Stimulated activated CD8-positive, alpha-beta memory T cell treated with anti-CD3 and anti-CD28 coated beads, Interleukin-12 subunit alpha, Interleukin-12 subunit beta, amount 100 ng/mL, for 24 hours (primary cell): ENCODE measurements at regions not wholly inside any gene's neighbourhood (a gene's known extent, or its start where the extent isn't known, plus 50 kb on each side); places are given as distances from the start of the nearest gene placed in this dataset.
"Not testable (repeated sequence)": the region's sequence is repeated elsewhere in the genome, so short reads cannot be mapped to it uniquely, and the experiment has no call there.

Source experiments
- DNase-seq: peaks from one replicate; pipeline ENCODE4 v3.0.0-alpha.2; 2020; ENCODE audit errors: extremely low read depth

DNA sequence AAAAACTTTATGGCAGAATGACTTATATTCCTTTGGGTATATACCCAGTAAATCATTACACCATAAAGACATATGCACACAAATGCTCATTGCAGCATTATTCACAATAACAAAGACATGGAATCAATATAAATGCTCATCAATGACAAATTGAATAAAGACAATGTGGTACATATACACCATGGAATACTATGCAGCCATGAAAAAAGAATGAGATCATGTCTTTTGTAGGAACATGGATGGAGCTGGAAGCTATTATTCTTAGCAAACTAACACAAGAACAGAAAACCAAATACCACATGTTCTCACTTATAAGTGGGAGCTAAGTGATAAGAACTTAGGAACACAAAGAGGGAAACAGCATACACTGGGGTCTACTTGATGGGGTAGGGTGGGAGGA, 321.7 kb downstream of the ZNF674 start:
- DNase-seq = not testable (repeated sequence)

DNA sequence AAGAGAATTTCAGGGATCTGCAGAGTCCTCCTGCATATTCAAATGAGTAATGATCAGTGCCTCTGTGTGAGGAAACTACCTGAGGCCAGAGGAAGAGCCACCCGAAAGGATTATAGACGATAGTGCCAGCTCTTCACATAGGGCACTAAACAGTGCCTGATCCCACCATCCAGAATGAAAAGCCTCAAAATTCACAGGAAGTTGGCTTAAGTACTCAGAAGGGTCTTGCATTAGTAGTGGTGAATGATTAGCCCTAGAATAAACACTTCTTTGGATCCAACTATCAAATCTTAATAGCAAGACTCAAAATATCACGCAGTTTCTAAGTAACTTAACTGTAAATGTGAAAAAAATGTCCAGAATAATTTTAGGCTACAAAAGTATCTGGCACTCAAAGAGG, 324.4 kb downstream of the ZNF674 start:
- DNase-seq = no peak

DNA sequence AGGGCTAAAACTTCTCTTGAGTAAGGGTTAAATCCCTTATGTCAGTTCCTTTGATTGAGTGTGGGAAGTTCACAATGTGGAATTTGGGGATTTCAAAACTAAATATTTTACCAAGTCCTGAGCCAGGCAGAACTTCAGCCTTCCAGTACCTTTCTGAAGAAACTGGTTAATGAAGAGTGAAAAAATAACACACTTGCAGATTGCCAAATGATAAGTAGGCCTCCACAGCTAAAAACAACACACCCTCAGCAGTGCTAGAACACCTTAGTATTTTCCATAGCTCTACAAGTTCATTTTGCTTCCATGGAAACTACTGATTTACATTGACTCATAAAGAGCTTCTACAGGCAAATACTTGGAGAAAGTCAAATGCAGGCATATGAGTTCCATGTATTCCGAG, 326.8 kb downstream of the ZNF674 start:
- no peak for DNase-seq

DNA sequence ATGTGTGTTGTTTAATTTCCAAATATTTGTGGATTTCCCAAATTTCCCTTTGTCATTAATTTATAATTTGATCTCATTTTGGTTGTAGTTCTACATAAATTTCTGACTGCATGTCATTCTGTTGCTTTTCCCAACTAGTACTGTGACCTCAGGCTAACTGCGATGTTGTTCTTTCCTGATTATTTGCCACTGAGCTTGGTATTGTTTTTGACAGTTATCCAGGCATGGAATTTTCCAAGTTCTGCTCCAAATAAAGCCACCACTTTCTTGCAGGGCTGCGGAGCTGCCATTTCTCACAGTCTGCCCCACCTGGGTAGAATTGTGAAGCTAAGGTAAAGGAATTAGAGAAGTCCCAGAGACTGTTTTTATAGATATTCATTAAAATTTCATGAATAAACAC, 328.8 kb downstream of the ZNF674 start:
- DNase-seq = no peak

DNA sequence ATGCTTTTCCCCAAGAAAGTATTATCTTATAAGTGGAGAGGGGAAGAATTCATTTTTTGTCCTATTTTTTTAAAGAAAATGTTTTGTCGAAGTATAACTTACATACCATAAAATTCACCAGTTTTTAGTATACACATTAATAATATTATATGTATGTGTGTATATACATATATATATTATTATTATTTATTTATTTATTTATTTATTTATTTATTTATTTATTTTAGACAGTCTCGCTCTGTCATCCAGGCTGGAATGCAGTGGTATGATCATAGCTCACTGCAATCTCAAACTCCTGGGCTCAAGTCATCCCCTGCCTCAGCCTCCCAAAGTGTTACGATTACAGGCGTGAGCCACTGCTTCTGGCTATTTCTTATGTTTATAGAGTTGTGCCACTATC, 334.1 kb downstream of the ZNF674 start:
- no peak for DNase-seq

DNA sequence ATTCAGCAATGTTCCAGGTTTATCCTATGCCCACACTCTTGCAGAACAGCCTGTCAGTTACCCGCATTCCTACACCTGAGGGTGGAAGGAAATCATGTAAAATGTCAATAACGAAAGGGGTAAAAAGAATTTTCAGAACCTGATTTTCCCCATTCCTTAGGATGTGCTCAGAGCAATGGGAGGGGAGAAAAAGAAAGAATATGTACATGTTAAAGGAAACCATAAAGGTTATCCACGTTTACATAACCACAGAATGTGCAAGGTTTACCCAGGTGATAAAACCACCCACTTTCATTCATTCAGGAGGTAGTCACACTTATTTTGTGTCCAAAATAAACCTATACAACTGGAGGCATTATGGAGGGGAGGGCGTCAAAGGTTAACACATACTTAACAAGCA, 335.5 kb downstream of the ZNF674 start:
- no peak for DNase-seq

DNA sequence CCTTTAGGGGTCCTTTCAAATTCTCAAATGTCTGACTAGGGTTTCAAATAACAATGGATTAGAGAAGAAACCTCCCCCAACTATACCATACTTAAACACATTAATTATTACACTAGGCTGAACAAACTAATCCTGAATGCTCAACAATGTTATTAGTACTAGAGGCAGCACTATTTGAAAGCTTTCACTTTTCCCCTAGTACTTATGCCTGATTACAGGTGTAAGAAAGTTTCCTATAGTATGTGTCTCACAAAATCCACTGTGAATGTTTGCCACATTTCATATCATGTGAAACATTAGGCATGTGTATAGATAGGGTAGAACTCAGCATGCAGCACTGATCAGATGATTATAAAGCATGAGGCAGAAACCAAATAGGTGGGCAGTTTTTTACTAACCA, 336.2 kb downstream of the ZNF674 start:
- no peak for DNase-seq

DNA sequence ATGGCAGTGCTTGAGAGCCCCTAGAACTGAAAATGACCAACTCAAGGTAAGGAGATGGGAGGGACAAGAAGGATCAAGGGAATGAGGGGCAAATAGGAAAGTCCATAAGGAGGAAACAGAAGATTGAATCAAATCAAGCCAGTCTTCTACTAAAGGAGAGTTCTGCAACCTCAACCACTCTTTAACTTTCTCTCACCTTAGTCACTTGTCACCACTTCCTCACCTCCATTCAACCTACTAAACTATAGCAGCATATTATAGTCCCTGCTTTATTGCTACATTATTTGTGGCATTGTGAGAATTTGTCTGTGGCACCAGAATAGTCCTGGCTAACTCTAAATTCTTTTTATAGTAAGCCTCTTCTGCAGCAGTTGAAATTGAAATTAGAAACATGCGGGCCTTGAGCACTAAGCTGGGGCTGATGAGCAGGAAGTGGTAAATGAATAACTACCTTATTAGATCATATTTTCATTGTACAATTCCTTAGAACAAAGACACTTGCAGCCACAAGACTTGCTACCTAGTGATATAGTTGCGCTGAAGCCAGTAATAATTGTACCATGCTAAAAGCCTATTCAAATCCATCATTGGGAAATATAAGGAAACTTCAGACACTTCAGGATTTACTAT, 336.9 kb downstream of the ZNF674 start:
- no peak for DNase-seq

DNA sequence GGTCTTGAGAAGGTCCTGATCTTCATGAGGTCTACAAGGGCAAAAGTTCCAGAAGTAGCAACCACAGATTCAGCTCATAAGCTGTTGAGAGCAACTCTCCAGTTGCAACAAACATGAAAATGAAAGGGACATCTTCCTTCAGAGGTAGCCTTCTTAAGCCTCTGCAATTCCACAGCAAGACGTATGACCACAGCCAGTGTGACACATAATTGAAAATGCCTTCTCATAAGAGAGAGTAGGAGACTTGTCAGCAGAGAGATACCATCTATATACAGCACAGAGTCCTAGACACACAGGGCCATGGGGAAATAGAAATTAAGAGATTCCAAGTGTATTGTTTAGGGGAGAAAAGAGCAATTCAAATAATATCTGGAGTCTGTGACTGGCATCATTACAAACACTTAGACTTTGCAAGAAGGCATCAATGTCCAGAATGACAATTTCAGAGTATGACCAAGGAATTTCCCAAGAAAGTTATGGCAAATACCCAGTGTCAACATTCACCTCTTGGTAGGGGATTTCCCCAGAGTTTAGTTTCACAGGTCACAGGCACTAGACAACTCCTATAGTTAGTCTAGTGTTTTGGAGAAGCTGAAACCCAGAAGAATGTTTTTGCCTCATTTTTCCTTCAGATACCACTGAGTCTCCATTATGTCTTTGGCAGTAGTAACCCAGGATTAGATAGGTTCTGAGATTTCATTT, 340.3 kb downstream of the ZNF674 start:
- no peak for DNase-seq

DNA sequence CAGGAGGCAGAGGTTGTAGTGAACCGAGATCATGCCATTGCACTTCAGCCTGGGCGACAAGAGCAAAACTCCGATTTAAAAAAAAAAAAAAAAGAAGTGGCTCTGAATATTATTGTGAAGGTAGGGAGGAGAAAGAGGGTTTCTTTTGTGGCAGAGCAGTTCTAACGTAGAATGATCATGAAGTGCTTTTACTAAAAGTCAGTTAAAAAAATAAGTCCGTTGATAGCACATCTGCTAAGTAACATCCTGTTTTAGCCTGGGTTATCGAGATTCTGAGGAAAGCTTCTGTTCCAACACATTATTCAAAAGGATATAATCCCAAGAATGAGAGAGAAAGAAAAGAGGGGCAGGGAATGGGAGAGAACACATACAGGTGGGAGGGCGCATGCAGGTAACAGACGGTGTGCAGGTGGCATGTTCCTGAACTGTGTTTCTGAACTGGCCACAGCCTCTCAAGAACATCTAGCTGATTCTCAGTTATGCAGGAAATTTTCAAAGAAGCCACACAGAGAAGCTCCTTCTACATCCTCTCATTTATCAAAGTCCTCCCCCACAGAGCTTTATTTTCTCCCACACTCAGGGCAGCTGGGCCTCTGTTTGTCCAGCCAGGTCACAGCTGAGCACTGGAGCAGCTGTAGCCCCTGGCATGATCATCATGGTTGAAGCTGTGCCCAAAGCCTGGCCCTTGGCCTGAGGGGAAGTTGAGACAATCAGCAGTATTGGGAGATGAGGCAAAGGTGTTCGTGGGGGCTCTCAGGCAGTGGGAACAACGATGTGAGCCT, 342.3 kb downstream of the ZNF674 start:
- no peak for DNase-seq

DNA sequence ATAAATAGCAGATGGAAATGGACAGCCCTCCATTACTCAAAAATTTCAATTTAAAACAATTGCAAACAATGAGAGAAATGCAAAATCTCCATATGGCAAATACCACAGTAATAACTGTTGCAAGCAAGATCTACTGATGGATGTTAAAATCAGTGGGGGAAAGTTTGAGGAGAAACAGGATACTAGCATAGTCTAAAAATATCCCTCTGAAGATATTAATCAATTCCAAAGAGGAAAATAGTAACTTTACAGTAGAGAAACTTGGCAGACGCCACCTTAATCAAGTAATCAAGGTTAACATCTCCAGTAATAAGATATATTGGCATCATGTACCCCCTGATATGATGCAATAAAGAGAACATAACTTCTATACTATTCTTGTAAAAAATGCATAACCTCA, 344.8 kb downstream of the ZNF674 start:
- no peak for DNase-seq

DNA sequence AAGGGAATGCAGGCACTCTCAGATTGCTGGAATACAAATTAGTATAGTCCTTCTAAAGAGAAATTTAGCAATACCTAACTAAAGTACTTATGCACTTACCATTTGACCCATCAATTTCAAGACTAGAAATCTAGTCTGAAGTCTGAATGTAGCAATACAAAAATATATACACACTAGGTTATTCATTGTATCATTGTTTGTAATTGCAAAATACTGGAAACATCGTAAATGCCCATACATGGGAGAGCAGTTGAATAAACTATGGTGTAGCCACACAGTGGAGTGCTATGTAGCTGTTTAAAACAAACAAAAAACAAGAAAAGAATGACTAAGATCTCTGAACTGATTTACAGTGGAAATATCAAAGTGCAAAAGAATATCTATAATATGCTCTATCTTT, 346.4 kb downstream of the ZNF674 start:
- no peak for DNase-seq

DNA sequence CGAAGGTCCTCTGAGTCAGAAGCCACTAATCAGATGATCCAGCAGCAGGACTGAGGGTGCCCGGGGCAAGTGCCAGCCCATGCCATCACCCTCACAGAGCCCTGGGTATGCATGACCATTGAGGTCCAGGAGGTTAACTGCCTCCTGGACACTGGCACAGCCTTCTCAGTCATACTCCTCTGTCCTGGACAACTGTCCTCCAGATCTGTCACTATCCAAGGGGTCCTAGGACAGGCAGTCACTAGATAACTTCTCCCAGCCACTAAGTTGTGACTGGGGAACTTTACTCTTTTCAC, 358.5 kb downstream of the ZNF674 start:
- not testable (repeated sequence) for DNase-seq

DNA sequence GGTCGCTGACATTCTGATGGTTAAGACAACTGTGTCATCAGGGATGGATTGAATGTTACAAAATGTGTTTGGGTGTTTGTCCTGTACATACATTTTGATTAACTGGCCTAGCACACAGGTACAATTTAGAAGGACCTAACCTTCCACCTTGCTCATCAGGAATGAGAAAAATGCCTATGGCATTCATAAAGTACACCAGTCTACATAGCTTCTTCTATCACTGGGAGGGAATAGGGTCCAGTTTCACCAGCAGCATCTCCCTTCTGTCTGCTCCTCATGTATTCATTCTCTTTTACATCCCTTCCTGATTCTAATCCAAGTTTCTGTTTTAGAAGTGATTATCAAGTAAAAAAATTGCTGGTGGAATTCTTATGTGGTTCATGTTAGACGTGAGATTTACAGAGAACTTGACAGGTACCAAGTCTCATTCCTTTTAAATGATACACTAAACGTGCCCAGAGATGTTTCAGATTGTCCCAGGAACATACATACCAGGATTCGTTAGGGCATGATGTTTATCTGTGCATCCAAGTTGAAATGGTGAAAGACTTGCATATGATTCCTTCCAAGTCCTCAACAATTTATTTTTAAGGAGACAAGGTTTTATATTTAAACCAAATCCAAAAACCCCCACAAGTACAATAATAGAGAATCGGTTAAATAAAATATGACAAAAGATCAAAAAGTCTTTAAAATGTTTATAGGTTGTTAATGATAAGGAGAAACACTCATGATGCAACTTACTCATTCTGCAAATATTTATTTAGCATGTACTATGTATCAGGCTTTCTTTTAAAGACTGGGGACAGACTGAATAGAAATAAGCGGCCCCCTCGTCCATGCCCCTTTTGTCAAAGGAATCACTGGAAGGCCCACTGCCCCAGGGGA, 359.1 kb downstream of the ZNF674 start:
- no peak for DNase-seq

DNA sequence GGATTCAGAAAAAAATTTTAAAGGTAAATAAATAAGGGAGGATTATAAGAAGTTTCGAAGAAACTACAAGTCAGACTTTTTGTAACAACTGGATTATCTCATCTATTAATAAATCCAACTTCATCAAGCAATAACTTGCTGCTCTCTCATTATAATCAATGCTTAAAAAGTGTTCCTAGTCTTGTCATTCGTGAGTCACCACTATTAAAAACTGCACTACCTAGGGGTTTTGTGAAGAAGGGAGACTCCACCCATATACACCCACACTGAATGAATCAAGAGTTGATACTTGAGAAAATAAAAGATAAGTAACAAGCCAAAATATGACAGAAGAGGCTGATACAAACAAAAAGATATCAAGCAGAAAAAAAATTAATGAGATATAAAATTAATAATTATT, 360.5 kb downstream of the ZNF674 start:
- DNase-seq = no peak

DNA sequence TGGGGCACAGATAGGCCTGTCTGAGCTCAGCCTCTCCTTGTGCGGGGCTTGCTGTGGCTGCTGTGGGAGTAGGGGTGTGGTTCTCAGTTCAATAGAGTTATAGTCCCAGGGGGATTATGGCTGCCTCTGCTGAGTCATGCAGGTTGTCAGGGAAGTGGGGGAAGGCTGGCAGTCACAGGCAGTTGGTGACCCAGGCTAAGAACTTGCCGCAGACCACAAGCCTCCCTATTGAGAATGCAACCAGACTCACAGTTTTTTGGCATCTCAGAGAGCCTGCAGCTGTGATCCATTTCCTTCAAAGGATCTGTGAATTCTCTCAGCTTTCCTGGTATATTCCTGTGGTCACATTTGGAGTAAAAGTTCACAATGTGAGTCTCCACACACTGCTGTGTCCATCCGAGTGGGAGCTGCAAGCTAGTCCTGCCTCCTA, 364.9 kb downstream of the ZNF674 start:
- no peak for DNase-seq

DNA sequence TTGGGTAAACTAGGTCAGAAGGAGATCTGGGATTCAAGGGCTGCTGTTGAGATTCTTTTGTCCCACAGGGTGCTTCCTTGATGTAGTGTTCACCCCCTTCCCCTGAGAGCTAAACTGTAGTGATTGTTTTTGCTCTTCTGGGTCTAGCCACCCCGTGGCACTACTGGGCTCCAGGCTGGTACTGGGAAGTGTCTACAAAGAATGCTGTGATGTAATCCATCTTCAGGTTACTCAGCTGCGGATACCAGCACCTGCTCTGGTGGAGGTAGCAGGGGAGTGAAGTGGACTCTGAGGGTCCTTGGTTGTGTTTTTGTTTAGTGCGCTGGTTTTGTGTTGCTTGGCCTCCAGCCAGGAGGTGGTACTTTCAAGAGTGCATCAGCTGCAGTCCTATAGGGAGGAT, 365.5 kb downstream of the ZNF674 start:
- no peak for DNase-seq

DNA sequence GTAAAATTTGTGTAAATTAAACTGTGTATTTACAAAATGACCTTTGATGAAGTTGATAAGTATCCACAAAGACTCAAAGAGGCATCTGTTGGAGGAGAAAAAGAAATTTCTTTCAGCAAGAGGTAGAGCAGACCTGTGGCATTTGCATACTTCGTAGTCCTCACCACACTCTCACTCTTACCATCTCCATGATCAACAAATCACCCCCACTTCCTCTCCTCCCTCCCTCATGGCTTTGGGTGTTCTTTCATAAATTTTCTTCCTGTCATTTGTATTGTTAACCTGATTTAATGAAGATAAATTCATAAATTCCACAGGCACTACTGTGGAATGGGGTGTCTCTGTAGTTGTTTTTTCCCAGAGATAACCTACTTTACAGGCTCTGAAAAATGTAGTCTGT, 366.5 kb downstream of the ZNF674 start:
- no peak for DNase-seq

DNA sequence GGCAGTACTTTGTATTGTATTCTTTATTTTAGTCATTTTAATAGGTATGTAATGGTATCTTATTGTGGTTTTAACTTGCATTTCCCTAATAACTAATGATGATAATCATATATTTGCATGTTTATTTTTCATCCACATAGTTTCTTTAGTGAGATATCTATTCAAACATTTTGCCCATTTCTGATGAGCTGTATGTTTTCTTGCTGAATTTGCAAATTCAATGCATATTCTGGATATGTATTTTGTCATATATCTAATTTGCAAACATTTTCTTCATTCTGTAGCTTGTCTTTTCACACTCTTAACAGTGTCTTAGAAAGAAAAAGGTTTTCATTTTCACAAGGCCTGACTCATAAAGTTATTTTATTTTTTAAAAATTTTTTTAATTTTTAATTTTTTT, 372.1 kb downstream of the ZNF674 start:
- DNase-seq = no peak

DNA sequence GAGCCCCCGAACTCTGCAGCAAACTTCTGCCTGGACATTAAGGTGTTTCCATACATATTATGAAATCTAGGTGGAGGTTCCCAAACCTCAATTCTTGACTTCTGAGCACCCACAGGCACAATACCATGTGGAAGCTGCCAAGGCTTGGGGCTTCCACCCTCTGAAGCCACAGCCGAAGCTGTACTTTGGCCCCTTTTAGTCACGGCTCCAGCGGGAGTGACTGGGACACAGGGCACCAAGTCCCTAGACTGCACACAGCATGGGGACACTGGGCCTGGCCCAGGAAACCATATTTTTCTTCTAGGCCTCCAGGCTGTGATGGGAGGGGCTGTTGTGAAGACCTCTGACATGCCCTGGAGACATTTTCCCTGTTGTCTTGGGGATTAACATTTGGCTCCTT, 373.8 kb downstream of the ZNF674 start:
- not testable (repeated sequence) for DNase-seq

DNA sequence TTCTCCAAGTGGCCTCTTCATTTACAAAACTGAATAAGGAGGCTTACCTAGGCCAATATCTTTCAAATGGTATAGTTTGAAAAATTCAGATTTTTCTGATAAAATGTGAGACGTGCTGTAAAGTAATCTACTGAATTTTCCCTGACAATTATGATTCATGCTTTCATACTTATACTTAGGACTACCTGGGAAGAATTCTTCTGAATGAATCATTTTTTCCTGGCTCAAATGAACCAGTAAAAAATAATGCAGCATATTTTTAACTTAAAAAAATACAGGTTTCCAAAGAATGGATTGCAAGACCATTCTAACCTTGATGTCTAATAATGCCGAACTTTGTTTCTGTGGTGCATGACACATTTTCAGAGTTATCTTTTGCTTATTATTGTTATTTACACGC, 375.4 kb downstream of the ZNF674 start:
- no peak for DNase-seq

DNA sequence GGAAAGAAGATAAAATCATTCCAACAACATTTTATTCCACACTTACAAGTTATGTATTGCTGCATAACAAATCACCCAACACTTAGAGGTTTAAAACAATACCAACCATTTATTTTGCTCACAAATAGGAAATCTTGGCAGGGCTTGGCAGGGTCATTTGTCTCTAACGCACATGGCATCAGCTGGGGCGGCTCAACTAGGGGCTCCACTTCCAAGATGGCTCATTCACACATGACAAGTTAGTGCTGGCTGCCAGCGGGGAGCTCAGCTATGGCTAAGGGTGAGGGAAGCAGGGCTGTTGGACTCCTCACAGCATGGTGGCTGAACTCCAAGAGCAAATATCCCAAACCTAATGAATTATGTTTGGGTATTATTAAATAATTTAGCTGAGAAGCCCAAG, 377.0 kb downstream of the ZNF674 start:
- DNase-seq = no peak
